GM12874 (cell line): ENCODE measurements at regions not wholly inside any gene's neighbourhood (a gene's known extent, or its start where the extent isn't known, plus 50 kb on each side); places are given as distances from the start of the nearest gene placed in this dataset.

ENCODE experiments used
- TF ChIP-seq, protein P1 (sequence below): IDR thresholded peaks from 2 replicates; pipeline ENCODE4 v1.5.1; 2011; ENCODE audit warnings: low read depth, mild to moderate bottlenecking, control low read depth, low read length, moderate library complexity; ENCODE audit not compliant: insufficient read depth

DNA sequence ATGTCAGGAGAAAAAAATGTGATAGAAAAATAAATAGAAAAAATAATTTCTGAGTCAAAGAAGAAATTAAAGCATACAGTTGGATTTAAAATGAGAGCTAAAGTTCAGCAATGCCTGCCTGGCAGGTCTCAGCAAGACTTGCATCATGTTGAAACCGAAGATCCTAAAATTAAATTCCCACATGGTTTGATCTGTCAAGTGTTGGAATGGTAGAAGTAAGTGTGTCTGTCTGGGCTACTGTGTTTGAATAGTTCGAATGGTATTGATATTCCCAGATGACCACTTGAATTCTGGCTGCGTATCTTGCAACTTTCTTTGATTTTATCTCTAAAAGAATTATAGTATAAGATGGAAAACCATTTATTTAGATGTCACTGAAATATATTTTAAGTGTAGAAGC lies 1349.6 kb downstream of the EPHA7 start:
- TF ChIP-seq, protein P1, sequence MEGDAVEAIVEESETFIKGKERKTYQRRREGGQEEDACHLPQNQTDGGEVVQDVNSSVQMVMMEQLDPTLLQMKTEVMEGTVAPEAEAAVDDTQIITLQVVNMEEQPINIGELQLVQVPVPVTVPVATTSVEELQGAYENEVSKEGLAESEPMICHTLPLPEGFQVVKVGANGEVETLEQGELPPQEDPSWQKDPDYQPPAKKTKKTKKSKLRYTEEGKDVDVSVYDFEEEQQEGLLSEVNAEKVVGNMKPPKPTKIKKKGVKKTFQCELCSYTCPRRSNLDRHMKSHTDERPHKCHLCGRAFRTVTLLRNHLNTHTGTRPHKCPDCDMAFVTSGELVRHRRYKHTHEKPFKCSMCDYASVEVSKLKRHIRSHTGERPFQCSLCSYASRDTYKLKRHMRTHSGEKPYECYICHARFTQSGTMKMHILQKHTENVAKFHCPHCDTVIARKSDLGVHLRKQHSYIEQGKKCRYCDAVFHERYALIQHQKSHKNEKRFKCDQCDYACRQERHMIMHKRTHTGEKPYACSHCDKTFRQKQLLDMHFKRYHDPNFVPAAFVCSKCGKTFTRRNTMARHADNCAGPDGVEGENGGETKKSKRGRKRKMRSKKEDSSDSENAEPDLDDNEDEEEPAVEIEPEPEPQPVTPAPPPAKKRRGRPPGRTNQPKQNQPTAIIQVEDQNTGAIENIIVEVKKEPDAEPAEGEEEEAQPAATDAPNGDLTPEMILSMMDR: no peak

DNA sequence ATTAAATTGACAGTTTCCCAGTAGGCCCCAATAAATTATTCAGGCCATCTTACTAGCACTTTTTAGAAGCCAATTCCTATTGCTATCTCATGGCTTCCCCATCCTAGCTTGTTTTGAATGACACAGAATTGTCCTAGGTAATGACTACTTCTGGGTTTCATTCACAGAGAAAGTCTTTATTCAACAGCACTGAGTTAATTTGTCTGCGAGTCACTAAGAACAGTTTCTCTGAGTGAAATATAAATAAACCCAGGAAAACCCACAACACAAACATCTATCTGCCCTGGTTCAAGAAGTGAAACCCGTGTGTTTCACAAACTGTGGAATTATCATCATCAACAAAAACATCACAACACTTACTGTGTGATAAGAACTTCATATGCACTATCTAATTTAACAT lies 1366.8 kb downstream of the EPHA7 start:
- TF ChIP-seq, protein P1: no peak

- TF ChIP-seq, protein P1: no peak
These were observed 1369.1 kb downstream of the EPHA7 start for GRCh38 chr6:92050216-92050615.

- TF ChIP-seq, protein P1: no peak
These were observed 1371.5 kb downstream of the EPHA7 start for GRCh38 chr6:92047860-92048259.

GRCh38 chr6:92047152-92047850 lies 1372.1 kb downstream of the EPHA7 start:
- TF ChIP-seq, protein P1: no peak

GRCh38 chr6:92044312-92044711 lies 1375.0 kb downstream of the EPHA7 start:
- TF ChIP-seq, protein P1: no peak

DNA sequence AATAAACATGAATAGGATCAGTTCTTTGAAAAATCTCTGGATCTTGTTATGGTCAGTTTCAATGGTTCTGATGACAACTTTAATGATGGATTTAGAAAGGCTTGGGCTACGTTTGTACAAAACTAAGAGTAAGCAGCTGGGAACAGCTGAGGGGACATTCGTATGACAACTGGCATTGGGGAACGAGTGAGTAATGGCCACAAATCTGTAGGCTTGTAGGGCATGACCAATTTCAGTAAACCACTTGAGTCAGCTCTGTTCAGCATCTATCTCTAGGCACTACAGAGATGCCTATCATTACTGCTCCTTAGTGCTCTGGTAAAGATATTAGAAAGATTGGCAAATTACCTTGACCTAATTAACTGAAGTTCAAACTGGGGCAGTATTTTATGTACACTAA lies 1375.6 kb downstream of the EPHA7 start:
- TF ChIP-seq, protein P1: no peak

DNA sequence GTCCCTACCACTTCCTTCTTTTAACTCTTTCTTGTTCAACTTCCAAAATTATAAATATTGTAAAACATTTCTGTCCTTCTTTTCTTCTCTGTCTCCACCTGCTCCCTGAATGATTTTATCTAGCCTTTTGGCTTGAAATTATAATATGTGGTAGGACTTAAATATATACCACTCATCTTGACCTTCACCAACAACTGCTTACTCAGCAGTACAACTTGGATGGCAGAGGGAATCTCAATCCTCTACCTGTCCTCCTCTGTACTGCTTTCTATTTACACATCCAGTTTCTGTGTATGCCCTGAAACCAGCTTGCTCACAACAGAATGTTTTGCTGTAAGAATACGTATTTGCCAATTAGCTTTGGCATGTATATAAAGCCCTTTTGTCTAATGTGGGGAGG lies 1392.5 kb downstream of the EPHA7 start:
- TF ChIP-seq, protein P1: no peak
